Osteoblast (primary cell): ENCODE measurements at regions not wholly inside any gene's neighbourhood (a gene's known extent, or its start where the extent isn't known, plus 50 kb on each side); places are given as distances from the start of the nearest gene placed in this dataset.
"Not testable (repeated sequence)": the region's sequence is repeated elsewhere in the genome, so short reads cannot be mapped to it uniquely, and the experiment has no call there.

Source experiments
- DNase-seq: peaks from one replicate; pipeline ENCODE4 v3.0.0; 2011; ENCODE audit warnings: low spot score, mixed read lengths; ENCODE audit not compliant: insufficient read length; ENCODE audit errors: missing footprints
- H2AFZ ChIP-seq: 2 replicates; pipeline ENCODE4 v1.6.0; 2011; ENCODE audit warnings: mild to moderate bottlenecking, low read length
- H3K27ac ChIP-seq: 2 replicates; pipeline ENCODE4 v1.5.1; 2011; ENCODE audit warnings: mild to moderate bottlenecking, low read depth, low read length, moderate library complexity
- H3K27me3 ChIP-seq: 2 replicates; pipeline ENCODE4 v1.6.0; 2012; ENCODE audit warnings: mild to moderate bottlenecking, control low read depth, inconsistent platforms, low read length, moderate library complexity; ENCODE audit not compliant: insufficient read depth
- H3K36me3 ChIP-seq: 2 replicates; pipeline ENCODE4 v1.5.1; 2011; ENCODE audit warnings: mild to moderate bottlenecking, low read length, control low read depth, moderate library complexity; ENCODE audit not compliant: insufficient read depth
- H3K4me1 ChIP-seq: 2 replicates; pipeline ENCODE4 v1.5.1; 2011; ENCODE audit warnings: mild to moderate bottlenecking, low read length, control low read depth, moderate library complexity; ENCODE audit not compliant: insufficient read depth
- H3K4me2 ChIP-seq: 2 replicates; pipeline ENCODE4 v1.6.0; 2011; ENCODE audit warnings: mild to moderate bottlenecking, low read length; ENCODE audit not compliant: insufficient read depth
- H3K4me3 ChIP-seq: fragments of 200-600 bp; sonication (generic); 3 replicates; pipeline ENCODE4 v1.5.1; 2012; ENCODE audit warnings: mild to moderate bottlenecking, low read length, inconsistent platforms; ENCODE audit not compliant: insufficient read depth
- H3K79me2 ChIP-seq: 2 replicates; pipeline ENCODE4 v1.6.0; 2012; ENCODE audit warnings: mild to moderate bottlenecking, low read length, control low read depth, inconsistent platforms; ENCODE audit not compliant: insufficient read depth
- H3K9me3 ChIP-seq: 2 replicates; pipeline ENCODE4 v1.5.1; 2011; ENCODE audit warnings: low read depth, low read length, control low read depth
- H4K20me1 ChIP-seq: 2 replicates; pipeline ENCODE4 v1.6.0; 2012; ENCODE audit warnings: mild to moderate bottlenecking, low read length, control low read depth; ENCODE audit not compliant: insufficient read depth
- CTCF ChIP-seq: IDR thresholded peaks from 2 replicates; pipeline ENCODE4 v1.5.1; 2011; ENCODE audit warnings: mild to moderate bottlenecking, low read depth, low read length, moderate library complexity; ENCODE audit errors: extremely low read depth

DNA sequence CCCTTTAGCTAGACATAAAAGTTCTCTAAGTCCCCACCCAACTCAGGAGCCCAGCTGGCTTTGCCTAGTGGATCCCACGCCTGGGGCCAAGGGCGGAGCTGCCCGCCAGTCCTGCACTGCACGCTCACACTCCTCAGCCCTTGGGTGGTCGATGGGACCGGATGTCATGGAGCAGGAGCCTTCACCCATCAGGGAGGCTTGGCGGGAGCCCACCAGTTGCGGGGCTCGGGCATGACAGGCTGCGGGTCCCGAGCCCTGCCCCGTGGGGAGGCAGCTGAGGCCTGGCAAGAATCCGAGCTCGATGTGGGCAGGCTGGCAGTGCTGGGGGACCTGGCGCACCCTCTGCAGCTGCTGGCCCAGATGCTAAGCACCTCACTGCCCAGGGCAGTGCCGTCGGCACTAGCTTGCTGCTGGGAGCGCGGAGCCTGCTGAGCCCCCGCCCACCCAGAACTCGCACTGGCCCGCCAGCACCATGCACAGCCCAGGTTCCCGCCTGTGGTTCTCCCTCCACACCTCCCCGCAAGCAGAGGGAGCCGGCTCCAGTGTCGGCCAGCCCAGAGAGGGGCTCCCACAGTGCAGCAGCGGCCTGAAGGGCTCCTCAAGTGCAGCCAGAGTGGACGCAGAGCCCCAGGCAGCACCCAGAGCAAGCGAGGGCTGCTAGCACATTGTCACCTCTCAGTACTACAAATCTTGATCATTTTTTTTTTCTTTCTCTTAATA lies 391.4 kb upstream of the NDN start:
- H3K4me3 ChIP-seq = no peak overlapping the region

GRCh38 chr15:24088941-24089340 lies 401.8 kb upstream of the NDN start:
- not testable (repeated sequence) for H3K4me2 ChIP-seq, H3K79me2 ChIP-seq, H3K9me3 ChIP-seq, DNase-seq, H3K36me3 ChIP-seq, H3K27me3 ChIP-seq, H4K20me1 ChIP-seq, H3K27ac ChIP-seq, H3K4me1 ChIP-seq, H2AFZ ChIP-seq, H3K4me3 ChIP-seq

More for the DNA sequence above, 391.4 kb upstream of the NDN start:
- H3K27ac ChIP-seq = no peak overlapping the region
- no peak overlapping the region for H3K4me2 ChIP-seq
- H3K4me1 ChIP-seq = no peaks in the 10 kb centered on the region
- H4K20me1 ChIP-seq = no peaks in the 10 kb centered on the region
- H3K79me2 ChIP-seq = no peaks in the 10 kb centered on the region
- H3K27me3 ChIP-seq = no peaks in the 10 kb centered on the region
- H3K36me3 ChIP-seq = no peaks in the 10 kb centered on the region
- no peak for DNase-seq
- H2AFZ ChIP-seq = no peak overlapping the region
- H3K9me3 ChIP-seq = no peaks in the 10 kb centered on the region
- TF ChIP-seq CTCF = no peak

GRCh38 chr15:24101503-24101902 lies 414.4 kb upstream of the NDN start:
- H3K9me3 ChIP-seq, H2AFZ ChIP-seq, DNase-seq, H3K27ac ChIP-seq, H3K36me3 ChIP-seq, H3K4me1 ChIP-seq, H3K27me3 ChIP-seq, H3K79me2 ChIP-seq, H4K20me1 ChIP-seq, H3K4me3 ChIP-seq, H3K4me2 ChIP-seq: not testable (repeated sequence)

GRCh38 chr15:24107524-24107923 lies 420.4 kb upstream of the NDN start:
- not testable (repeated sequence) for DNase-seq, H4K20me1 ChIP-seq, H3K9me3 ChIP-seq, H3K4me1 ChIP-seq, H3K36me3 ChIP-seq, H3K4me3 ChIP-seq, H3K79me2 ChIP-seq, H3K4me2 ChIP-seq, H2AFZ ChIP-seq, H3K27me3 ChIP-seq, H3K27ac ChIP-seq

DNA sequence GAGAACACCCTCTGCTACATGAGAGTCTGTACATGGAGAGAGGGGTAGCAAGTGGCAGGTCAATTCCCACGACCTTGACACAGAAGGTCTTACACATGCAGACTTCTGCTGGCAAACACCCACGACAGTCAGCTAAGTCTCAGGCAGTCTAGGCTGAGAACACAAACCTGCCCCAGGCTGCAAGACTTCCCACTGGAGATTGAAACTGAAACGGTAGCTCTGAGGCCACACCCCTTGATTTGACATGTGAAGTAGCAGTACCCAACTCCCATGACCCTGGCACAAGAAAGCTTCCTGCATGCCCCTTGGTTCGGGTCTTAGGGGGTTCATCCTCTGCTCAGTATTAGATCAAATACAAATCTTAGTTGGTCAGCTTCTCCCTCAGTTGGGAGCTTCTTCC lies 420.8 kb upstream of the NDN start:
- not testable (repeated sequence) for DNase-seq, H3K4me2 ChIP-seq, H3K36me3 ChIP-seq

GRCh38 chr15:24108349-24108748 lies 421.2 kb upstream of the NDN start:
- H3K27ac ChIP-seq, H3K79me2 ChIP-seq, H3K9me3 ChIP-seq, H3K36me3 ChIP-seq, H4K20me1 ChIP-seq, DNase-seq, H3K27me3 ChIP-seq, H3K4me1 ChIP-seq, H2AFZ ChIP-seq, H3K4me3 ChIP-seq, H3K4me2 ChIP-seq: not testable (repeated sequence)

More for the DNA sequence above, 420.8 kb upstream of the NDN start:
- H3K27ac ChIP-seq, H3K4me1 ChIP-seq, H2AFZ ChIP-seq, H3K9me3 ChIP-seq, H3K27me3 ChIP-seq, H3K4me3 ChIP-seq, H3K79me2 ChIP-seq, H4K20me1 ChIP-seq: not testable (repeated sequence)

DNA sequence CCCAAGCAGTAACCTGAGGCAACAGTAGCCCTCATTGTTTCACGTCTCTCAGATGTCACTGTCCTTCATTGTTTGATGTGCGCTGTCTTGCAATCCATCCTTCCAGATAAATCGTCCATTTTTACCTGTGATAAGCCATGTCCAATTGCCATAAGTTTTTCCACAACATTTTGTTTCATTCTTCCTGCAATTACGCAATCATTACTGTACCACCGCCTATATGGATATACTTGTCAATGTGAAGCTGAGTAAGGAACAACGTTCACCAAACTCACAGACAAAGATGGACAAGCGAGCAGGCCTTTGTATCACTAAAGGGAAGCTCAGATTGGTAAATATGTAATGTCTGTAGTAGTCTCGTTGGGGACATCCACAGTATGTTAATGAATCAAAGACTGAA lies 452.5 kb upstream of the NDN start:
- not testable (repeated sequence) for H4K20me1 ChIP-seq, H3K9me3 ChIP-seq, H2AFZ ChIP-seq, H3K27me3 ChIP-seq, H3K4me2 ChIP-seq, H3K36me3 ChIP-seq, H3K4me3 ChIP-seq, H3K79me2 ChIP-seq, H3K27ac ChIP-seq, DNase-seq, H3K4me1 ChIP-seq

DNA sequence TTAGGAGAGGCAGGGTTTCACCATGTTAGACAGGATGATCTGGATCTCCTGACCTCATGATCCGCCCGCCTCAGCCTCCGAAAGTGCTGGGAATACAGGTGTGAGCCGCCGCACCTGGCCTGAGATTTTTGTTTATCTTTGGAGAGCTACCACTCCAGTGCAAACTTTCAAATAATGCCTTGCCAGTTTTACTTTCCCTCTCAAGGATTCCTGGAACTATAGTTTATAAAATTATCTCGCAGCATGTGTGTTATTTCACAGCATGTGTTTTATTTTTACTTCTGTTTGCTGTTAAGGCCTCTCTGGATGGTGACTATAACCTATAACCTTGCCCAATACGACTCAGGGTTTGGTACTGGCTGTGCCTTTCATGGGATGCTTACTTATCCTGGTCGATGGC lies 458.0 kb upstream of the NDN start:
- not testable (repeated sequence) for H3K4me1 ChIP-seq, H3K9me3 ChIP-seq, H3K79me2 ChIP-seq, H3K4me2 ChIP-seq, DNase-seq, H3K27me3 ChIP-seq, H3K27ac ChIP-seq, H3K36me3 ChIP-seq, H4K20me1 ChIP-seq, H3K4me3 ChIP-seq, H2AFZ ChIP-seq
